ENCODE measurements at regions not wholly inside any gene's neighbourhood (a gene's known extent, or its start where the extent isn't known, plus 50 kb on each side); places are given as distances from the start of the nearest gene placed in this dataset.
"Not testable (repeated sequence)": the region's sequence is repeated elsewhere in the genome, so short reads cannot be mapped to it uniquely, and the experiment has no call there.

- FAIRE-seq = peak; percentile 86
- H3K27ac ChIP-seq; H3K9me3 ChIP-seq; POLR2A ChIA-PET; H3K4me1 ChIP-seq; CTCF ChIA-PET; DNase-seq (ENCODE audit: low read depth in 1 of 2, low spot score in 1 of 2); H3K4me2 ChIP-seq; H3K4me3 ChIP-seq; ATAC-seq: not testable (repeated sequence)
- 55% methylated on average over 6 of the region's 6 CpGs for WGBS (ENCODE audit: missing lambda C conversion rate)
Observed at GRCh38 chr12:84018556-84019179, 893.9 kb downstream of the SLC6A15 start.

- Histone ChIP-seq H3K4me2 (no peak overlapping the region), H3K4me3 (no peak overlapping the region), H3K4me1 (no peaks in the 10 kb centered on the region), H3K9me3 (peaks cover 3% of the 10 kb centered on the region; the same call in 1 of the 3 replicates), H3K27ac (no peak overlapping the region)
- FAIRE-seq (no peak), DNase-seq (ENCODE audit: low read depth in 1 of 2, low spot score in 1 of 2) (no peak), ATAC-seq (no peak)
- TF ChIP-seq NR3C1 (IDR thresholded peaks at IDR 0.05) (no peak), NPAS2 (CRISPR knock-in tag; IDR thresholded peaks at IDR 0.05; ENCODE audit: borderline replicate concordance) (no peak), ZSCAN20 (CRISPR knock-in tag; IDR thresholded peaks at IDR 0.05) (no peak), MAFK (IDR thresholded peaks at IDR 0.05; ENCODE audit: partially characterized antibody) (no peak), FOSB (CRISPR knock-in tag; IDR thresholded peaks at IDR 0.05) (no peak), GATA3 (IDR thresholded peaks at IDR 0.05; ENCODE audit: borderline replicate concordance) (no peak), POLR2AphosphoS2 (conservative IDR thresholded peaks at IDR 0.05; ENCODE audit: low read length) (no peak)
- ChIA-PET CTCF (no interaction called here), POLR2A (no interaction called here)
Observed at GRCh38 chr12:84016956-84017355, 895.6 kb downstream of the SLC6A15 start.

- H3K4me2 ChIP-seq = no peak overlapping the region
- FAIRE-seq (no peak), ATAC-seq (no peak), DNase-seq (ENCODE audit: low read depth in 1 of 2, low spot score in 1 of 2) (no peak)
- no peaks in the 10 kb centered on the region for H3K9me3 ChIP-seq
- no peaks in the 10 kb centered on the region for H3K4me1 ChIP-seq
- CTCF ChIA-PET = no interaction called here
- POLR2A ChIA-PET = no interaction called here
- no peak overlapping the region for H3K27ac ChIP-seq
- no peak overlapping the region for H3K4me3 ChIP-seq
- TF ChIP-seq MAFK (IDR thresholded peaks at IDR 0.05; ENCODE audit: partially characterized antibody) (peak; percentile 85), MYC (IDR thresholded peaks at IDR 0.05; ENCODE audit: borderline replicate concordance, low read length) (no peak)
Observed at GRCh38 chr12:83997423-83997822, 915.2 kb downstream of the SLC6A15 start.

- ATAC-seq (no peak), FAIRE-seq (no peak), DNase-seq (ENCODE audit: low read depth in 1 of 2, low spot score in 1 of 2) (no peak)
- H3K4me2 ChIP-seq = no peak overlapping the region
- no peak overlapping the region for H3K27ac ChIP-seq
- H3K4me3 ChIP-seq = no peak overlapping the region
- H3K9me3 ChIP-seq = no peaks in the 10 kb centered on the region
- ChIA-PET CTCF (no interaction called here), POLR2A (no interaction called here)
- WGBS (ENCODE audit: missing lambda C conversion rate) = 4% methylated on average over 1 of the region's 1 CpG
- H3K4me1 ChIP-seq = no peaks in the 10 kb centered on the region
- TF ChIP-seq RCOR1 (IDR thresholded peaks at IDR 0.05; ENCODE audit: low read depth, low read length) (no peak), ZFP36 (IDR thresholded peaks at IDR 0.05; ENCODE audit: borderline replicate concordance, partially characterized antibody) (no peak), EHF (CRISPR knock-in tag; IDR thresholded peaks at IDR 0.05) (no peak), RAD21 (conservative IDR thresholded peaks at IDR 0.05 in 1 of 2, IDR thresholded peaks at IDR 0.05 in 1 of 2) (no peak), HES2 (IDR thresholded peaks at IDR 0.05) (no peak), HDAC2 (IDR thresholded peaks at IDR 0.05) (no peak)
Observed at GRCh38 chr12:83996671-83997070, 915.9 kb downstream of the SLC6A15 start.

GRCh38 chr12:83985084-83985483 lies 927.5 kb downstream of the SLC6A15 start:
- DNase-seq (ENCODE audit: low read depth in 1 of 2, low spot score in 1 of 2) = no peak
- ChIA-PET CTCF (no interaction called here), POLR2A (no interaction called here)
- no peak for ATAC-seq
- WGBS (ENCODE audit: missing lambda C conversion rate) = 49% methylated on average over 2 of the region's 2 CpGs
- no peaks in the 10 kb centered on the region for H3K9me3 ChIP-seq
- TF ChIP-seq NFE2L2 (conservative IDR thresholded peaks at IDR 0.05; ENCODE audit: low read length) = no peak
- peak; percentile 37; the same call in 1 of the 2 replicates for TF ChIP-seq GATA3 (IDR thresholded peaks at IDR 0.05; ENCODE audit: borderline replicate concordance)
- no peak for TF ChIP-seq KDM5A (IDR thresholded peaks at IDR 0.05)
- no peak overlapping the region for H3K4me3 ChIP-seq
- H3K27ac ChIP-seq = no peak overlapping the region
- FAIRE-seq = no peak
- peaks cover 1% of the 10 kb centered on the region; the same call in 1 of the 3 replicates for H3K4me1 ChIP-seq
- no peak overlapping the region for H3K4me2 ChIP-seq

All from A549 (cell line).